ENCODE measurements at regions not wholly inside any gene's neighbourhood (a gene's known extent, or its start where the extent isn't known, plus 50 kb on each side); places are given as distances from the start of the nearest gene placed in this dataset.
"Not testable (repeated sequence)": the region's sequence is repeated elsewhere in the genome, so short reads cannot be mapped to it uniquely, and the experiment has no call there.

DNA sequence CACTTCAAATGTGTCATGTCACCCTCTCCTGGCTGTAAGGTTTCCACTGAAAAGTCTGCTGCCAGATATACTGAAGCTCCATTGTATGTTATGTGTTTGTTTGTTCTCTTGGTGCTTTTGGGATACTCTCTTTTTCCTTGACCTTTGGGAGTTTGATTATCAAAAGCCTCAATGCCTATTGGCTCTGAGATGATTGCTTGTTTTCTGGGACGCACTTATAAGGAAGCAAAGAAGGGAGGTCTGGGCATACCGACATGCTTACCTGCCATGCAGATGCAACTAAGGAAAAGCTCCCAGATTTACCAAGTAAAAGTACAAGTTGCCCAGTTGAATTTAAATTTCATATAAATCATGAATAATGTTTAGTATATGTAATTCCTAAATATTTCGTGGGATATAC is 145.3 kb downstream of the SYT15 start:
- DNase-seq; H3K36me3 ChIP-seq (replicated peaks; ENCODE audit: control insufficient read depth, insufficient read depth, low read length); H3K4me3 ChIP-seq (ENCODE audit: insufficient read depth, low read depth, low read length); H3K27me3 ChIP-seq (ENCODE audit: control insufficient read depth, insufficient read depth, low read length): not testable (repeated sequence)

DNA sequence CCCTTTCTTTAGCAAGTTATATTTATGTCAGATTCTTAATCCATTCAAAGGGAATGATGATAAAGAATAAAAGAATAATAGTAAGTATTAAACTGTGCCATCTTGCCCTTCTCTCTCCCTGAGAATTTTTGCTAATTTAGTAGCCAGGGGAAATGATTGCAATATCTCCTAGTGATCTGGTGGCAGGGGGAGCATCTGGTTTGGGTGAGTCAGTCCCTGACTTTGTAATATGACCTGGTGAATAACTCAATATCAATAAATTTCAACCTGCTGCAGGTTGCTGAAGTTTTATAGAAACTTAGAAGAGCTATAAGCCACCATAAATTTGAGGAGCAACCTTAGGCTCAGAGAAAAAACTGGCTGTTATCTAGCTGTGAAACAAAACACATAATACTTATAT is 149.4 kb downstream of the SYT15 start:
- not testable (repeated sequence) for DNase-seq; H3K4me3 ChIP-seq (ENCODE audit: insufficient read depth, low read depth, low read length); H3K36me3 ChIP-seq (replicated peaks; ENCODE audit: control insufficient read depth, insufficient read depth, low read length); H3K27me3 ChIP-seq (ENCODE audit: control insufficient read depth, insufficient read depth, low read length)

DNA sequence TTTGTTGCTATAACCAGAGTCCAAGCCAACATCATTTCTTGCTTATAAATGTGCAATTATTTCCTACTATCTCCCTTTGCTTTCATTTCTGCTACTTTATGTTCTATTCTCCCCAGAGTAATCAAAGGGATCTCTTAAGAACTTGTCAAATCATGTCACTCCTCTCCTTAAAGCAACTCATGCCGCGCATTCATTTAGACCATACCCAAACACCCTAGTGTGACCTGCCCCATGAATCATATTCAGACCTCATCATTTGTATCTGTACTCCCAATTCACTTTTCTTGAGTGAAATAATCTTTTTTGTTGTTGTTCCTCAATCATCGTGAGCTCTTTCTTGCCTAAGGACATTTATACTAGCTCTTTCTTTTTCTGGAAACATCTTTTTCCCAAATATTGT is 151.8 kb downstream of the SYT15 start:
- not testable (repeated sequence) for H3K36me3 ChIP-seq (replicated peaks; ENCODE audit: control insufficient read depth, insufficient read depth, low read length); DNase-seq; H3K4me3 ChIP-seq (ENCODE audit: insufficient read depth, low read depth, low read length); H3K27me3 ChIP-seq (ENCODE audit: control insufficient read depth, insufficient read depth, low read length)

DNA sequence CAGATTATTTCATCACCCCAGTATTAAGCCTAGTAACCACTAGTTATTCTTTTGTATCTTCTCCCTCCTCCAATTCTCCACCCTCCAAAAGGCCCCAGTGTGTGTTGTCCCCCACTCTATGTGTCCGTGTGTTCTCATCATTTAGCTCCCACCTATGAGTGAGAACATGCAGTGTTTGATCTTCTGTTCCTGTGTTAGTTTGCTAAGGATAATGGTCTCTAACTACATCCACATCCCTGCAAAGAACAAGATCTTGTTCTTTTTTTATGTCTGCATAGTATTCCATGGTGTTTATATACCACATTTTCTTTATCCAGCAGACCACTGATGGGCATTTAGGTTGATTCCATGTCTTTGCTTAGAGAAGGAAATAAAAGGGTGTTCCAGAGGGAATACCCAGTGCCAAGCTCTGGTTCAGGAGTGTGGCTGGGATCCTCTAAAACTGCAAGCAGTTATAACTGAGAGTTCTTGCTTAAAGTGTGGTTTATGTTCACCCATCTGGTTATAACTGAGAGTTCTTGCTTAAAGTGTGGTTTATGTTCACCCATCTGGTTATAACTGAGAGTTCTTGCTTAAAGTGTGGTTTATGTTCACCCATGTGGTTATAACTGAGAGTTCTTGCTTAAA is 154.8 kb downstream of the SYT15 start:
- H3K4me3 ChIP-seq (ENCODE audit: insufficient read depth, low read depth, low read length); H3K27me3 ChIP-seq (ENCODE audit: control insufficient read depth, insufficient read depth, low read length); H3K36me3 ChIP-seq (replicated peaks; ENCODE audit: control insufficient read depth, insufficient read depth, low read length); DNase-seq: not testable (repeated sequence)

DNA sequence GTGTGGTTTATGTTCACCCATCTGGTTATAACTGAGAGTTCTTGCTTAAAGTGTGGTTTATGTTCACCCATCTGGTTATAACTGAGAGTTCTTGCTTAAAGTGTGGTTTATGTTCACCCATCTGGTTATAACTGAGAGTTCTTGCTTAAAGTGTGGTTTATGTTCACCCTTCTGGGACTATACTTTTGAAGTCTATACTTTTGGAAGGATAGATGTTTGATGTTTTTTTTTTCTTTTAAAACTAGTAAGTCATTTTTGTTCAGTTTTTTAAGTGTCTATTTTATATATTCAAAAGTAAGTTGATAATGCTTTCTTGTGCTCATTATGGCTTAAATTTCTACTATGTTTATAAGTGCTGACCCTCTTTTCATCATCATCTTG is 155.3 kb downstream of the SYT15 start:
- not testable (repeated sequence) for DNase-seq; H3K36me3 ChIP-seq (replicated peaks; ENCODE audit: control insufficient read depth, insufficient read depth, low read length); H3K27me3 ChIP-seq (ENCODE audit: control insufficient read depth, insufficient read depth, low read length); H3K4me3 ChIP-seq (ENCODE audit: insufficient read depth, low read depth, low read length)

DNA sequence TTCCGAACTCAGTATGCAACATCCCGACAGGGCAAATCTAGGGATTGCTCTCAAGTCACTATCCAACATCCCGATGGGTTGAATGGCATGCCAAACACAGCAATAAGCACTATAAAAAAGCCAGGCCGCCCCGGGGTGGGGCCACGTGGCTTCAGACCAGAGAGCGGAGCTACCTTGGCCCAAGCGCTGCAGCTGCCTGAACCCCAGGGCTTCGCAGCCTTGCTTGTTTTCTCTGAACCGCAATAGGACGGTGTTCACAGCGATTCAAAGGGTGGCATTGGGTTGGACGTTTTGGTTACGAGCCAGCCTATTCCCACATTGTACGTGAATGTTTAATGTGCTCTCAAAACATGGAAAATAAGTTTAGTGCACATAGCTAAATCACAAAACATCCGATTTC is 161.0 kb downstream of the SYT15 start:
- not testable (repeated sequence) for H3K36me3 ChIP-seq (replicated peaks; ENCODE audit: control insufficient read depth, insufficient read depth, low read length); H3K4me3 ChIP-seq (ENCODE audit: insufficient read depth, low read depth, low read length); H3K27me3 ChIP-seq (ENCODE audit: control insufficient read depth, insufficient read depth, low read length); DNase-seq

DNA sequence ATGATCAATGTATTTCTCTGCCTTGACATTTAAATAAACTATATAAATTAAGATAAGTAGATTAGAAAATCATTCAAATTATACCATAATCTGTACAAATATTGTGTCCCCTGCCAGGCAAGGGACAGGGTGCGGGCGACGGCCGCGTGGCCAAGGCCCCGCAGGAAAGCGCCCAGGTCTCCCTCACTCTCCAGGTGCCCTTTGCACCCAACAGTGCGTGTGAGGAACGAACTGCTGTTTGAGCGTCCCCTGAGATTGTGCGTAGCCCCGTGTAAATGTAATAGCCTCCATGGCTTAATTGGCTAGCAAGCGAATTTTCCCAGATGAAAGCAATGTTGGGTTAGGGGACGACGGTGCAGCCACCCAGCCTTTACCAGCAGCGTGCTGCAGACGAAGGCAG is 161.4 kb downstream of the SYT15 start:
- H3K27me3 ChIP-seq (ENCODE audit: control insufficient read depth, insufficient read depth, low read length); H3K36me3 ChIP-seq (replicated peaks; ENCODE audit: control insufficient read depth, insufficient read depth, low read length); H3K4me3 ChIP-seq (ENCODE audit: insufficient read depth, low read depth, low read length); DNase-seq: not testable (repeated sequence)

DNA sequence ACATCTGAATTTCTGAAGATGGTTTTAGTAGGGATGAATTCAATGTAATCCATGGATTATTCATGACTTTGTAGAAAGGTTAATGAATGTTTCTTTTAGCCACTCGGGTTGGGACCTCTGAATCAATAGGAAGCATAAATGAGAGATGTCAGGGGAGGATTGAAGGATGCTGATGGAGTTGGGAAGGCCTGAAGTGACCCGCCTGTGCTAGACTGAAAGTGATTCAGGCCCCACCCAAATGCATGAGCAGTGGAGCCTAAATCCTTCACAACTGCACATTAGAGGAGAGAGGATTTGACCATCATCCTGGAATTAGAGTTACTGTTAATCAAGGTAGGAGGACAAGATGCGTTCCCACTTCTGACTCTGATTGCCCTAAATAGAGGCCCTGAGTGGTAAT is 162.2 kb upstream of the PTPN20 start:
- not testable (repeated sequence) for H3K4me3 ChIP-seq (ENCODE audit: insufficient read depth, low read depth, low read length); H3K27me3 ChIP-seq (ENCODE audit: control insufficient read depth, insufficient read depth, low read length); H3K36me3 ChIP-seq (replicated peaks; ENCODE audit: control insufficient read depth, insufficient read depth, low read length); DNase-seq

DNA sequence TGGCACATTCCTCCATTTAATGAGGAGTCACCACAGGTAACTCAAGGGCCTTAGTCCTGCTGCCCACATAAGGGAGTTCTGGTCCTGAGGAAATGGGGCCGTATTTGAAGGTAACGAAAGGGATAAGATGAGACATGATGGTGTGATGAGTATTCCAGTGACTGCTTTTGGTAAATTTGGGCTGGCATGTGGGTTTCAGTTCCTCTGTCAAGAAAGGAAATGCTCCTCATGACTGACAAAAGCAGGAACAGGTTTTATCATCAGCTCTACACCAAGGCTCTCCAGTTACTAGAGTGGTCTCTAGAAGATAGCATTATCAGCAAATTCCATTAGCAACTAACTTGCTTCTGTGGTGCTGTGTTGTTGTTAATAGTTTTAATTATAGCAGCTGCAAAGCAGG is 161.8 kb upstream of the PTPN20 start:
- not testable (repeated sequence) for H3K36me3 ChIP-seq (replicated peaks; ENCODE audit: control insufficient read depth, insufficient read depth, low read length); H3K27me3 ChIP-seq (ENCODE audit: control insufficient read depth, insufficient read depth, low read length); H3K4me3 ChIP-seq (ENCODE audit: insufficient read depth, low read depth, low read length); DNase-seq

DNA sequence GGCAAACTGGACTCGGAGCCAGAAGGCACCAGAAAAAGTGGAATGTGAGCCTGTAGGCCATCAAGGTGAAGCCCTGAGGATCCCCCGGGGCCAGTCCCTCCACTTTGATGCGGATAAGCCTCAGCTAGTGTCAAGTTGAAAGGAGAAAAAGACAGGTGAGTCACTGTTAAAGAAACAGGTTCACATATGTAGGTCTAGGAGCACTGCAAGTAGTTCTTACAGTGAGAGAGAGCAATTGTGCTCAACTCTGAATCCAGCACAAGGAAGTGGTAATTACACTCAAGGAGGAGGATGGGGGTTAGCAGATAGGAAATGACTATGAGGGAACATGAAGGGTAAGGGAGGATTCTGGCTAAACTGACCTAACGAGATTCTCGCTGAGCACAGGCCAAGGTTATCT is 157.5 kb upstream of the PTPN20 start:
- not testable (repeated sequence) for H3K36me3 ChIP-seq (replicated peaks; ENCODE audit: control insufficient read depth, insufficient read depth, low read length); DNase-seq; H3K4me3 ChIP-seq (ENCODE audit: insufficient read depth, low read depth, low read length); H3K27me3 ChIP-seq (ENCODE audit: control insufficient read depth, insufficient read depth, low read length)

DNA sequence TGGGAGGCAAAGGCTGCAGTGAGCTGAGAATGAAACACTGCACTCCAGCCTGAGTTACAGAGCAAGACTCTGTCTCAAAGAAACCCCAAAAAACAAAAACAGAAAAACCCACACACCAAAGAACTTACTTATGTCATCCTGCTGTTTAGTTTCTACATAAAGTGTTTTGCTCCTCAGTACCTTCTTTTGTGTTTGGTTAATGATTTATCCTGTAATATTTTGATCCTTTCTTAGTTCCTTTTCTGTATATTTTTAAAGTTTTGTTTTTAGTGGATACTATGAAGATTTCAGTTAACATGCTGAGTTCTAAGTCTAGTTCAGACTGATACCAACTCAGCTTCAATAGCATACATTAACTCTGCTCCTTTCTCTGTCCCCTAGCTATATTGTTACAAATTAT is 149.8 kb upstream of the PTPN20 start:
- not testable (repeated sequence) for H3K36me3 ChIP-seq (replicated peaks; ENCODE audit: control insufficient read depth, insufficient read depth, low read length); DNase-seq; H3K27me3 ChIP-seq (ENCODE audit: control insufficient read depth, insufficient read depth, low read length); H3K4me3 ChIP-seq (ENCODE audit: insufficient read depth, low read depth, low read length)

DNA sequence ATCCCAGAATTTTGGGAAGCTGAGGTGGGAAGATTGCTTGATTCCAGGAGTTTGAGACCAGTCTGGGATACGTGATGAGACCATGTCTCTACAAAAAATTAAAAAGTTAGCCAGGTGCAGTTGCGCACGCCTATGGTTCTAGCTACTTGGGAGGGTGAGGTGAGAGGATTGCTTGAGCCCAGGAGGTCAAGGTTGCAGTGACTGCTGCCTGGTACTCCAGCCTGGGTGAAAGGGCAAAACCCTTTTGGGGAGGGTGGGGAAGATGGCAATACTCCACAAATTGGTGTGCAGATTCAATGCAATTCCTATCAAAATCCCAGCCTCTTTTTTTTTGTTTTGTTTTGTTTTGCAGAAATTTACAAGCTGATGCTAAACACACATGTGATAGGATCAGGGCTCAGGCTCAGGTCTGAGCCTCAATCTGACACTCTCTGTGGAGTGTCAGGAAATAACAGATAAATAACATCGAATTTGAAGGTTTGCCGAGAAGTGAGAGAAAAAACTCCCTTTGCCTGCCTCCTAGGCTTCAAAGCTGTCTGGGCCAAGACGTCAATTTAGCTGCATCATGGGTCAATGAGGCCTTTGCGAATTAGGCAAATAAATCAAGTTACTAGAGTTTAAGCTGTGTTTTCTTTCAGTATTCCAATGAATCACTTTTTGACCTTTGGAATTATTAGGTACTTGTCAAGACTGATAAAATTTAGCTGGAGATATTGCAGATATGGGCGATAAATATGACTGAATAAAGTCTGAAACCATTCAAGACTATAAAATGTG is 142.5 kb upstream of the PTPN20 start:
- not testable (repeated sequence) for DNase-seq; H3K27me3 ChIP-seq (ENCODE audit: control insufficient read depth, insufficient read depth, low read length); H3K4me3 ChIP-seq (ENCODE audit: insufficient read depth, low read depth, low read length)

DNA sequence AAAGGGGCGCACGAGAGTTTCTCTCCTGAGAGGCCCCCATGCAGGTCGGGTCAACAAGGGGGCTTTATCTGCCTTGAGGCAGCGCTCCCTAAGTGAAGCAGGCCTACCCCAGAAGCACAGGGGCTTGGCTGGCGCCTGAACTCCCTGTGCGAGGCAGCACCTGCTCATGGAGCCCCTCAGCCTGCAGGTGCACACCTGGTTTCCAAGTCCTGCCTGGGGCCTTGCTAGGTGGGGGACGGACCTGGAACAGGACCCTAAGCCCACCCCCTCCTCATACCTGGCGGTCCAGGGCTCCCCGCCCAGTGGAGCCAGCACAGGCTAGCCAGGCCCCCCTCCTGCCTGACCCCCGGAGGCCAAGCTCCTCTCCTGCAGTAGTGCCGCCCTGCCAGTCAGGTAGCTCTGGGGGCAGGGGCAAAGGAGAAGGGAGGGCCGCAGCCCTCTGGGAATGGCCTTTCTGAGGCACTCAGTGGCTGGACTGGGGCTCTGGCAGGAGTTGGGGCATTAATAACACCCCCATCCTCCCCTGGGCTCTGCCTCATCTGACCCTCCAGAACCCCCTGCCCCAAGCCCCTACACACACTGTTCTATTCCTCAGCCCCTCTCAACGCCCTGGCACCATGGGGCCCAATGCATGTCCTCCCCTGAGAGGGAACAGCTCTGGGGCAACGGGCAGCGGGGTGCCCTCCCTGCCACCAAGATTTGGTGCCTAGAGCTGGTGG is 137.9 kb upstream of the PTPN20 start:
- DNase-seq; H3K4me3 ChIP-seq (ENCODE audit: insufficient read depth, low read depth, low read length); H3K27me3 ChIP-seq (ENCODE audit: control insufficient read depth, insufficient read depth, low read length); H3K36me3 ChIP-seq (replicated peaks; ENCODE audit: control insufficient read depth, insufficient read depth, low read length): not testable (repeated sequence)

More for the DNA sequence above, 142.5 kb upstream of the PTPN20 start:
- H3K36me3 ChIP-seq (replicated peaks; ENCODE audit: control insufficient read depth, insufficient read depth, low read length) = not testable (repeated sequence)

DNA sequence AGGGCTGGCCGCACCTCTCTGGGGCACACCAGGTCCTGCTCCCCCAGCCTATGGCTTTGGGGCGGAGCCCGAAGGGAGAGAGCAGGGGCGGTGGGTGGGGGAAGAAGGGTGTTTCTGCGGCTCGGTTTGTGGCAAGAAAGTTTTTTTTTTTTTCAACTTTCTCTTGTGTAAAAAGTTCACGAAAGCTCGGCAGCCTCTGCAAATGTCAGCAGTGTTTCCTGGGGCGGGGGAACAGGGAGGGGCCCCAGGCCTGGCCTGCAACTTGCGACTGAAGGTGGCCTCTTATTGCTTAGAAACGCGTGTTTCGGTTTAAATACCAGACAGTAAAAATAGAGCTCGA is 137.4 kb upstream of the PTPN20 start:
- H3K4me3 ChIP-seq (ENCODE audit: insufficient read depth, low read depth, low read length); H3K36me3 ChIP-seq (replicated peaks; ENCODE audit: control insufficient read depth, insufficient read depth, low read length); DNase-seq; H3K27me3 ChIP-seq (ENCODE audit: control insufficient read depth, insufficient read depth, low read length): not testable (repeated sequence)

DNA sequence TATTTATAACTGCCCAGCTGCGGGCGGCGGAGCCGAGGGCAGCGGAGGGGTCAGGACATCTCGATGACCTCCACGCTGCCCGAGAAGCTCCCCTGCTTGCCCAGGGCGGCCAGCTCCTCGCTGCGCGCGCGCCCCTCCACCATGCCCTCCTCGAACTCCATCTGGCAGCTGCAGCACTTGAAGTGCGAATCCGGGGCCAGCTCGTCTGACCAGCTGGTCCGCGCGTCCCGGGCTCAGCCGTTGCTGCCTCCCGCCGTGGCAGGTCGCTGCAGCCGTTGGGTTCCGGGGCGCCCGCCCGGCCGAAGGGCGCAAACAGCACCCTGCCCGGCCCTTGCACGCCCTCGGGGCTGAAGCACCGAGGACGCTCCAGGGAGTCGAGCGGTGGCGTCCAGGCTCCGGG is 136.9 kb upstream of the PTPN20 start:
- not testable (repeated sequence) for H3K36me3 ChIP-seq (replicated peaks; ENCODE audit: control insufficient read depth, insufficient read depth, low read length); H3K27me3 ChIP-seq (ENCODE audit: control insufficient read depth, insufficient read depth, low read length); H3K4me3 ChIP-seq (ENCODE audit: insufficient read depth, low read depth, low read length); DNase-seq

Data from H7 (cell line).